AG04449 (cell line): ENCODE measurements at regions not wholly inside any gene's neighbourhood (a gene's known extent, or its start where the extent isn't known, plus 50 kb on each side); places are given as distances from the start of the nearest gene placed in this dataset.

Experiments
- CTCF ChIA-PET: fragments of 350-600 bp; formaldehyde crosslinking; extraction: SDS; loops from one replicate; lab custom pipeline; 2021; ENCODE audit warnings: antibody characterized with exemption; lab: Yijun Ruan, JAX
- POLR2A ChIA-PET: fragments of 400-600, 350-600 bp; formaldehyde crosslinking; extraction: SDS; loops from one replicate; lab custom pipeline; 2020; ENCODE audit warnings: antibody characterized with exemption, inconsistent platforms; lab: Yijun Ruan, JAX
- DNase-seq: peaks from one replicate; pipeline ENCODE4 v3.0.0-alpha.2; 2010; ENCODE audit warnings: low read depth, low spot score
- H3K4me3 ChIP-seq: 2 replicates; pipeline ENCODE4 v1.5.1; 2011; ENCODE audit warnings: low read depth, mild to moderate bottlenecking, control low read depth, low read length
- CTCF ChIP-seq: IDR thresholded peaks from one replicate; pipeline ENCODE4 v1.5.1; 2011; ENCODE audit warnings: mild to moderate bottlenecking, moderate library complexity, low read length, control low read depth, inconsistent platforms; ENCODE audit not compliant: insufficient read depth; ENCODE audit errors: missing control alignments

DNA sequence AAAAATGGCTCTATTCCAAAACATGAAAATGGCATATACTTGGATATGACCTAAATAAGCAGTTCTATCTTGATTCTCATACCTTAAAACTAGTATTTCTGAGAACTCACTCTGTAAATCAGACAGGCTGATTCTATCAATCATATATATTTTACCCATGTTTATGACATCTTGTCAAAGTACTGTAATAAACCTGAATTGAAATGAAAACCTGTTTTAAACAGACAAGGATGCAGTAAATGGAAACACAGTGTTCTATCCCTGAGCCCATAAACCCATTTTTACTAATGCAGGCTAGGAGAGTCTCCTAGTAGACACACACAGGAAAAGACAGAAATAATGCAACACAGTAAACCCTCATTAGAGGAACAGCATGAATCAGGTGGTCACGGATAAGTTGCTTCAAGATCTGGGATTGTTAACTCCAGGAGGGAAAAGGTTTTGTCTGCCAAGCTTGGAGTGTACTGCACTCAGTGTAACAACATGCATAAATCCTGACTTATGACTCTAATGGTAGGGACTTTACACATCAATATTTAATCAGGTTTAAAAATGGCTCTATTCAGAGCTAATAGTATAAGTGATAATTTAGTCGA is 93.6 kb upstream of the CPNE8 start:
- no peak overlapping the region for H3K4me3 ChIP-seq
- no peak for TF ChIP-seq CTCF
- POLR2A ChIA-PET = no interaction called here
- CTCF ChIA-PET = no interaction called here
- DNase-seq = no peak

- ChIA-PET POLR2A (no interaction called here), CTCF (no interaction called here)
- no peak for TF ChIP-seq CTCF
- DNase-seq = no peak
- H3K4me3 ChIP-seq = no peak overlapping the region
Observed at GRCh38 chr12:38995249-38995648, 89.9 kb upstream of the CPNE8 start.

GRCh38 chr12:38985961-38986360 is 80.6 kb upstream of the CPNE8 start:
- H3K4me3 ChIP-seq = no peak overlapping the region
- ChIA-PET CTCF (no interaction called here), POLR2A (no interaction called here)
- DNase-seq = no peak
- TF ChIP-seq CTCF = no peak

GRCh38 chr12:38984388-38984787 is 79.0 kb upstream of the CPNE8 start:
- no peak for TF ChIP-seq CTCF
- DNase-seq = no peak
- ChIA-PET POLR2A (no interaction called here), CTCF (no interaction called here)
- no peak overlapping the region for H3K4me3 ChIP-seq

DNA sequence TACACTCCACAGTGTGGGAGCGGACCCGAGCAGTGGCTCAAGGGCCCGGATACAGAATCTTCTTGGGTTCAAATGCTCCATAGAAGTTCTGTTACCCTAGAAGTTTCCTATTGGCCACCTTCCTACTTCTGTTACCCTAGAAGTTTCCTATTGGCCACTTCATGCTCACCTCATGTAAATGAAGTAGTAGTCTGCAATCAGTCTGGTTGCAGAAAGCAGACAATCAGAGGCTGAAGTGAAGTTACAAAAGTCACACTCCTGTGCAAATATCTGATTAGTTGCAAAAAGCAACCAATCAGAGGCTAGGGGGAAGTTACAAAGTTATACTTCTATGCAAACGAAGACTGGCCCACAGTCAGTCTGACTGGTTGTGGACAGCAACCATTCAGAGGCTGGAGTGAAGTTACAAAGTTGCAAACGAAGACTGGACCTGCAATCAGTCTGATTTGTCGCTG is 77.8 kb upstream of the CPNE8 start:
- no peak for DNase-seq
- TF ChIP-seq CTCF = no peak
- ChIA-PET CTCF (no interaction called here), POLR2A (no interaction called here)
- no peak overlapping the region for H3K4me3 ChIP-seq

DNA sequence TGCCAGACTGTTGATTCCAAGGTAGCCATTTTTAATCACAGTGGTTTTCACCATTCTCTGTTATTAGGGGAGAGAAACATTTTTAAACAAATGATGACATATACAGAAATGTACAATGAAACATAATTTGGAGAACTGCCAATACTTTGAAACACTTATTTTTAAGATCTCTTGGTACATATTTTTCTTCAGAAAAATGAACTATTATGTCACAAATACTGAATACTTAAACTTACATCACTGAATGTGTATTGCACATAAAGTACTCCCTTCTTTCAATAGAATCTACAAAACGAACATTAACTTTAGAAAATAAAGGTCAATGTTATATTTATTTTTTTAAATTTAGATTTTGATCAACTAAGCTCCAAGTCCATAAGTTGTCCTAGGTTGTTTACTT is 71.7 kb upstream of the CPNE8 start:
- POLR2A ChIA-PET = no interaction called here
- no peak for DNase-seq
- no peak overlapping the region for H3K4me3 ChIP-seq
- TF ChIP-seq CTCF = no peak
- CTCF ChIA-PET = interaction anchor here (1.4 kb wide), 1 partner anchor 16 kb away, joined by 3 read pairs; no protein-coding TSS in a partner anchor
